ENCODE measurements at regions not wholly inside any gene's neighbourhood (a gene's known extent, or its start where the extent isn't known, plus 50 kb on each side); places are given as distances from the start of the nearest gene placed in this dataset.

- TF ChIP-seq POLR2AphosphoS5 (IDR thresholded peaks at IDR 0.05; ENCODE audit: low read depth, low read length), result no peak
- no peak for TF ChIP-seq TAF1 (IDR thresholded peaks at IDR 0.05; ENCODE audit: borderline replicate concordance, insufficient read depth, low read length)
- TF ChIP-seq REST (IDR thresholded peaks at IDR 0.05; ENCODE audit: insufficient read depth in 1 of 2, low read depth in 2 of 2, low read length in 2 of 2), result no peak
- no peak for TF ChIP-seq FOXP2 (optimal IDR thresholded peaks at IDR 0.05; ENCODE audit: borderline replicate concordance, extremely low read depth, extremely low read length, insufficient read depth)
- no peak for TF ChIP-seq SIN3A (IDR thresholded peaks at IDR 0.05; ENCODE audit: borderline replicate concordance, insufficient read depth, low read length)
Measured at GRCh38 chr17:77746393-77746792, 212.1 kb upstream of the TNRC6C start.

All from PFSK-1 (cell line).